ENCODE measurements at regions not wholly inside any gene's neighbourhood (a gene's known extent, or its start where the extent isn't known, plus 50 kb on each side); places are given as distances from the start of the nearest gene placed in this dataset.

DNA sequence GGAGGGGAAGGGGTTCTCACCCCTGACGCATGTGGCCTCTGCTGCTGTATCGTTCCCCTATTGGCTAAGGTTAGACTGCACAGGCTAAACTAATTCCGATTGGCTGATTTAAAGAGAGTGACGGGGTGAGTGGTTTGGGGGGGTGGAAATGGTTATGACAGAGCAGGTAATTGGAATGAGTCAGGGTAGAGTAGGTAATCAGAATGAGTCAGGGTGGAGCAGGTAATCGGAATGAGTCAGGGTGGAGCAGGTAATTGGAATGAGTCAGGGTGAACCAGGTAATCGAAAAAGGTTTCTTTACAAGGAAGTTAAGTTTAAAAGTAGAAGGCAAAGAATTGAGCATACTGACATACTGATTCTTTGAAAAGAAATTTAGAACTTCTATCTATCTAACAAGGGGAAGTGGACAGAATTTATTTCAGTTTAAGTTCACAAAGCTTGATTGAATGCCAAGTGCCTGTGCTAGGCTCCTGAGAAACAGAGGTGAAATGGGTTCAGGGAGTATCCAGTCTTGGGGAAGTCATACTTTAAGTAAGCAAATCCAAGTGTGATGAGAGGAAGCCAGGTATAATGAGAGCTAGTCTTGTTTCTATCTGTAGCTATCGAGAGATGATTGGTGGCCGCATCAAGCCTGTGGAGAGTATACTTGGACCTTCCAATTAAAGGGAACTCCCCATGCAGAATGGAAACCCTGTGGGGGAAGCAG lies 58.0 kb downstream of the C11orf91 start:
- TF ChIP-seq, protein P1, sequence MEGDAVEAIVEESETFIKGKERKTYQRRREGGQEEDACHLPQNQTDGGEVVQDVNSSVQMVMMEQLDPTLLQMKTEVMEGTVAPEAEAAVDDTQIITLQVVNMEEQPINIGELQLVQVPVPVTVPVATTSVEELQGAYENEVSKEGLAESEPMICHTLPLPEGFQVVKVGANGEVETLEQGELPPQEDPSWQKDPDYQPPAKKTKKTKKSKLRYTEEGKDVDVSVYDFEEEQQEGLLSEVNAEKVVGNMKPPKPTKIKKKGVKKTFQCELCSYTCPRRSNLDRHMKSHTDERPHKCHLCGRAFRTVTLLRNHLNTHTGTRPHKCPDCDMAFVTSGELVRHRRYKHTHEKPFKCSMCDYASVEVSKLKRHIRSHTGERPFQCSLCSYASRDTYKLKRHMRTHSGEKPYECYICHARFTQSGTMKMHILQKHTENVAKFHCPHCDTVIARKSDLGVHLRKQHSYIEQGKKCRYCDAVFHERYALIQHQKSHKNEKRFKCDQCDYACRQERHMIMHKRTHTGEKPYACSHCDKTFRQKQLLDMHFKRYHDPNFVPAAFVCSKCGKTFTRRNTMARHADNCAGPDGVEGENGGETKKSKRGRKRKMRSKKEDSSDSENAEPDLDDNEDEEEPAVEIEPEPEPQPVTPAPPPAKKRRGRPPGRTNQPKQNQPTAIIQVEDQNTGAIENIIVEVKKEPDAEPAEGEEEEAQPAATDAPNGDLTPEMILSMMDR (IDR thresholded peaks at IDR 0.05) = no peak
- no peak for TF ChIP-seq POLR2A (IDR thresholded peaks at IDR 0.05)

Data from uterus (tissue), 2 donors.